Mesenchymal stem cell (in vitro differentiated cells and primary cell): ENCODE measurements at regions not wholly inside any gene's neighbourhood (a gene's known extent, or its start where the extent isn't known, plus 50 kb on each side); places are given as distances from the start of the nearest gene placed in this dataset.
A peak's percentile ranks its signal among the peaks of the same experiment; 100 is the strongest.

Experiments
- DNase-seq: peaks from one replicate; pipeline ENCODE4 v3.0.0-alpha.2; 2013
- H2AFZ ChIP-seq: one replicate; pipeline ENCODE4 v1.6.1; 2013; ENCODE audit warnings: low read depth, mild to moderate bottlenecking, control low read depth, inconsistent platforms, low read length, moderate library complexity
- H2AK5ac ChIP-seq: 2 replicates; pipeline ENCODE4 v1.6.1; 2013; ENCODE audit warnings: low read length, moderate library complexity, mild to moderate bottlenecking, inconsistent platforms; ENCODE audit not compliant: severe bottlenecking
- H2BK120ac ChIP-seq: one replicate; pipeline ENCODE4 v1.6.1; 2013; ENCODE audit warnings: low read depth, mild to moderate bottlenecking, inconsistent platforms, low read length, moderate library complexity
- H2BK12ac ChIP-seq, 2 experiments: one replicate each; pipeline ENCODE4 v1.6.1; 2013; ENCODE audit warnings: inconsistent platforms in 2 of 2, low read length in 2 of 2, mild to moderate bottlenecking in 2 of 2, moderate library complexity in 2 of 2, control low read depth in 1 of 2
- H2BK15ac ChIP-seq: one replicate; pipeline ENCODE4 v1.6.1; 2013; ENCODE audit warnings: mild to moderate bottlenecking, low read depth, inconsistent platforms; ENCODE audit not compliant: poor library complexity, severe bottlenecking
- H2BK5ac ChIP-seq: 2 replicates; pipeline ENCODE4 v1.6.1; 2013; ENCODE audit warnings: low read depth, mild to moderate bottlenecking, low read length, control low read depth, inconsistent platforms; ENCODE audit not compliant: poor library complexity, severe bottlenecking
- H3K14ac ChIP-seq, 2 experiments: one replicate each; pipeline ENCODE4 v1.6.1; 2013; ENCODE audit warnings: inconsistent platforms in 2 of 2, low read length in 2 of 2, control low read depth in 1 of 2, mild to moderate bottlenecking in 1 of 2, moderate library complexity in 1 of 2
- H3K18ac ChIP-seq, 2 experiments: one replicate each; pipeline ENCODE4 v1.6.1; 2013; ENCODE audit warnings: inconsistent platforms in 2 of 2, low read length in 2 of 2, control low read depth in 1 of 2, low read depth in 1 of 2, mild to moderate bottlenecking in 1 of 2
- H3K23ac ChIP-seq, 2 experiments: one replicate each; pipeline ENCODE4 v1.6.1; 2013; ENCODE audit warnings: inconsistent platforms in 2 of 2, low read length in 2 of 2, mild to moderate bottlenecking in 2 of 2, moderate library complexity in 2 of 2, control low read depth in 1 of 2
- H3K27ac ChIP-seq: 2 replicates; pipeline ENCODE4 v1.5.1; 2013; ENCODE audit warnings: mild to moderate bottlenecking, moderate library complexity, low read length, control low read depth, inconsistent platforms; ENCODE audit not compliant: poor library complexity, severe bottlenecking
- H3K27me3 ChIP-seq, 2 experiments: 2 replicates each; pipeline versions ENCODE4 v1.6.1 to v1.7.0; 2013; ENCODE audit warnings: low read length in 2 of 2, mild to moderate bottlenecking in 2 of 2, moderate library complexity in 2 of 2, control low read depth in 1 of 2, inconsistent platforms in 1 of 2; ENCODE audit not compliant: control insufficient read depth in 1 of 2, insufficient read depth in 1 of 2
- H3K36me3 ChIP-seq, 2 experiments: 2 replicates each; pipeline versions ENCODE4 v1.6.1 to v1.7.0; 2013; ENCODE audit warnings: low read length in 2 of 2, control low read depth in 1 of 2, inconsistent platforms in 1 of 2, low read depth in 1 of 2, mild to moderate bottlenecking in 1 of 2; ENCODE audit not compliant: insufficient read depth in 2 of 2, control insufficient read depth in 1 of 2
- H3K4ac ChIP-seq, 2 experiments: one replicate each; pipeline ENCODE4 v1.6.1; 2013; ENCODE audit warnings: inconsistent platforms in 2 of 2, low read length in 2 of 2, mild to moderate bottlenecking in 2 of 2, moderate library complexity in 2 of 2, control low read depth in 1 of 2, low read depth in 1 of 2
- H3K4me1 ChIP-seq: 2 replicates; pipeline ENCODE4 v1.6.1; 2013; ENCODE audit warnings: low read depth, low read length, control low read depth; ENCODE audit not compliant: control insufficient read depth, insufficient read depth
- H3K4me2 ChIP-seq: 2 replicates; pipeline ENCODE4 v1.6.1; 2013; ENCODE audit warnings: low read length, mild to moderate bottlenecking, inconsistent platforms; ENCODE audit not compliant: poor library complexity, severe bottlenecking
- H3K4me3 ChIP-seq, 2 experiments: 2 replicates each; pipeline versions ENCODE4 v1.5.1 to v1.7.0; 2013; ENCODE audit warnings: low read length in 2 of 2, mild to moderate bottlenecking in 2 of 2, control low read depth in 1 of 2, low read depth in 1 of 2; ENCODE audit not compliant: insufficient read depth in 1 of 2
- H3K79me1 ChIP-seq: replicated peaks from 2 replicates; pipeline ENCODE4 v1.6.1; 2013; ENCODE audit warnings: mild to moderate bottlenecking, control low read depth, low read length, inconsistent platforms; ENCODE audit not compliant: poor library complexity, severe bottlenecking
- H3K9ac ChIP-seq: 2 replicates; pipeline ENCODE4 v1.7.0; 2013; ENCODE audit warnings: mild to moderate bottlenecking, low read length, moderate library complexity
- H3K9me3 ChIP-seq: 2 replicates; pipeline ENCODE4 v1.7.0; 2013; ENCODE audit warnings: mild to moderate bottlenecking, low read length; ENCODE audit not compliant: control insufficient read depth
- H4K8ac ChIP-seq: one replicate; pipeline ENCODE4 v1.6.1; 2013; ENCODE audit warnings: inconsistent platforms, mild to moderate bottlenecking, low read length, moderate library complexity
- H4K91ac ChIP-seq: one replicate; pipeline ENCODE4 v1.6.1; 2013; ENCODE audit warnings: mild to moderate bottlenecking, low read length, inconsistent platforms
- WGBS: methylation state at CpG from one replicate; pipeline ENCODE4 v1.1.7; 2013; ENCODE audit warnings: mixed read lengths; 5-methylcytosine and 5-hydroxymethylcytosine counted together

DNA sequence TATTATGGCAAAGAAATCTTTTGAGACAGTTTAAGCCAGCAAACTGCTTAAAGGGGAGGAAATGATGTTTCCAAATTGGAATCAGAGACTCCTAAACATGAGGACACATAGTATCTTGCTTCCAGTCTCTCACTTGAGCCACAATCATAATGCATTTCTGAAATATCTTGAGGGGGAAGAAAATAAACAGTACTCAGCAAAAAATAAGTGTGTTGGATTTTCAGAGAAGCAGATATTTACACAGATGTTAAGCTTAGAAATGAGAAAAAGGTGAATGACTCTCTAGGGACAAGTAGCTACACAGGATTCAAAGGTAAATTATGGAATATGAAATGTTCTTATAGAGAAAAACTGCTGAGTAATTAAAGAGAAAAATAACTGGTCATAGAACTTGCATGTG, 1583.6 kb downstream of the CDH8 start:
- no peak for DNase-seq
- Histone ChIP-seq H3K79me1 (no peaks in the 10 kb centered on the region), H4K8ac (no peak overlapping the region), H2BK120ac (no peak overlapping the region), H3K27ac (no peak overlapping the region), H3K27me3 (no peaks in the 10 kb centered on the region), H3K4ac (no peak overlapping the region), H2BK12ac (no peak overlapping the region), H2AK5ac (no peak overlapping the region), H3K18ac (no peak overlapping the region), H2AFZ (no peak overlapping the region), H3K36me3 (no peaks in the 10 kb centered on the region), H3K4me2 (no peak overlapping the region), H3K14ac (no peak overlapping the region), H3K9me3 (no peaks in the 10 kb centered on the region), H3K4me3 (no peak overlapping the region), H2BK5ac (no peak overlapping the region), H3K9ac (no peak overlapping the region), H4K91ac (no peak overlapping the region), H3K4me1 (no peaks in the 10 kb centered on the region), H2BK15ac (no peak overlapping the region), H3K23ac (no peak overlapping the region)

DNA sequence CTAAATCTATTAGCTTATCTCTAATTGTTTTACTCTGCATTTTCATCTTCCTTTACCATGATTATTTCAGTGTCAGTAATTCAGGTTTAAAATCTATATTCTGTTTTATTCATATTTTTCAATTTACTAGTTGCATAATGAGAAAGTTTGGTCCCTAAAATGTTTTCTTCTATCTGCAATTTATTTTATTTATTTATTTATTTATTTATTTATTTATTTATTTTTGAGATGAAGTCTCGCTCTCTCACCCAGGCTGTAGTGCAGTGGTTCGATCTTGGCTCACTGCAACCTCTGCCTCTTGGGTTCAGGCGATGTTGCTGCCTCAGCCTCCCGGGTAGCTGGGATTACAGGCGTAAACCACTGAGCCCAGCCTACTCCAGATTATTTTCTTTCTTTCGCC, 1597.3 kb downstream of the CDH8 start:
- no peak overlapping the region for H3K27ac ChIP-seq
- no peak overlapping the region for H4K8ac ChIP-seq
- H3K18ac ChIP-seq, result no peak overlapping the region
- H3K4me2 ChIP-seq, result no peak overlapping the region
- no peak overlapping the region for H3K9ac ChIP-seq
- no peak overlapping the region for H2BK120ac ChIP-seq
- no peak overlapping the region for H2AK5ac ChIP-seq
- no peak overlapping the region for H2BK15ac ChIP-seq
- no peaks in the 10 kb centered on the region for H3K9me3 ChIP-seq
- no peak overlapping the region for H3K4me3 ChIP-seq
- H2AFZ ChIP-seq, result no peak overlapping the region
- no peak overlapping the region for H2BK5ac ChIP-seq
- no peaks in the 10 kb centered on the region for H3K4me1 ChIP-seq
- 81% methylated on average over 4 of the region's 6 CpGs for WGBS
- H4K91ac ChIP-seq, result no peak overlapping the region
- no peaks in the 10 kb centered on the region for H3K36me3 ChIP-seq
- no peak overlapping the region for H3K14ac ChIP-seq
- no peak overlapping the region for H2BK12ac ChIP-seq
- DNase-seq, result no peak
- H3K27me3 ChIP-seq, result no peaks in the 10 kb centered on the region
- no peak overlapping the region for H3K23ac ChIP-seq
- H3K4ac ChIP-seq, result no peak overlapping the region
- no peaks in the 10 kb centered on the region for H3K79me1 ChIP-seq

DNA sequence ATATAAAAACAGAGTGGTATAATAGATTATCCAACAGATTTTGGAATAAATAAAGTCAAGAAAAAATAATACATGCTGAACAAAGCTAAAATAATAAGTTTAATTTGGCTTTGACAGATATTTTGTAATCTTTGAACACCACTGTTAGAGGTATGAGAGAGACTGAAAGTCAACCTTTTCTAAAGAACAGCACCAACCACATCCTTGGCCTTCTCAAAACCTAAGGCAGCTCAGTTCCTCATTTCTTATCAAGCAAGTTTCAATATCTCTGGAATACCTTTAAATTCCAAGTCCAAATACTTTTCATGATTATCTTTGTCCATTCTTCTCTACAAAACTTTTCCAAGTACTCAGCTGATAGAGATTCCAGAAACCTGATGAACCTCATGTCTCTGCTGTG, 1603.8 kb downstream of the CDH8 start:
- Histone ChIP-seq H3K79me1 (no peaks in the 10 kb centered on the region), H3K27me3 (no peaks in the 10 kb centered on the region), H2AK5ac (no peak overlapping the region), H4K91ac (no peak overlapping the region), H2BK15ac (no peak overlapping the region), H2BK120ac (no peak overlapping the region), H4K8ac (no peak overlapping the region), H3K4me3 (no peak overlapping the region), H3K4me1 (no peaks in the 10 kb centered on the region), H3K4me2 (no peak overlapping the region), H3K9me3 (peaks cover 2% of the 10 kb centered on the region), H3K14ac (no peak overlapping the region), H3K27ac (no peak overlapping the region), H3K4ac (no peak overlapping the region), H3K36me3 (no peaks in the 10 kb centered on the region), H2BK5ac (no peak overlapping the region), H2BK12ac (no peak overlapping the region), H3K18ac (no peak overlapping the region), H2AFZ (no peak overlapping the region), H3K9ac (no peak overlapping the region), H3K23ac (no peak overlapping the region)
- DNase-seq, result no peak

- Histone ChIP-seq H3K27me3 (no peaks in the 10 kb centered on the region), H3K27ac (no peak overlapping the region), H3K18ac (no peak overlapping the region), H3K79me1 (no peaks in the 10 kb centered on the region), H4K8ac (no peak overlapping the region), H2BK120ac (no peak overlapping the region), H3K23ac (no peak overlapping the region), H2BK5ac (no peak overlapping the region), H2AFZ (no peak overlapping the region), H4K91ac (peak overlapping the region; percentile 15), H3K9ac (no peak overlapping the region), H2BK15ac (no peak overlapping the region), H3K4me1 (no peaks in the 10 kb centered on the region), H3K4ac (no peak overlapping the region), H3K4me3 (no peak overlapping the region), H2BK12ac (no peak overlapping the region), H3K4me2 (no peak overlapping the region), H2AK5ac (no peak overlapping the region), H3K14ac (no peak overlapping the region), H3K9me3 (peaks cover 13% of the 10 kb centered on the region), H3K36me3 (no peaks in the 10 kb centered on the region)
- 73% methylated on average over 4 of the region's 4 CpGs for WGBS
- no peak for DNase-seq
Measured at GRCh38 chr16:60419859-60420258, 1616.4 kb downstream of the CDH8 start.
